OCI-LY7 (cell line): ENCODE measurements at regions not wholly inside any gene's neighbourhood (a gene's known extent, or its start where the extent isn't known, plus 50 kb on each side); places are given as distances from the start of the nearest gene placed in this dataset.
"Not testable (repeated sequence)": the region's sequence is repeated elsewhere in the genome, so short reads cannot be mapped to it uniquely, and the experiment has no call there.

Experiments used
- EZH2phosphoT487 ChIP-seq: fragments of 200-600 bp; sonication (generic); IDR thresholded peaks from 2 replicates; pipeline ENCODE4 v1.6.1; 2018; ENCODE audit warnings: low read depth, borderline replicate concordance, mild to moderate bottlenecking, mixed run types, antibody characterized with exemption, low read length, moderate library complexity, mixed read lengths
- TF ChIP-seq, protein P1 (sequence below): fragments of 200-600 bp; sonication (generic); conservative IDR thresholded peaks from 2 replicates; pipeline ENCODE4 v1.5.1; 2014; ENCODE audit warnings: mild to moderate bottlenecking, antibody characterized with exemption, low read length, moderate library complexity, mixed read lengths

DNA sequence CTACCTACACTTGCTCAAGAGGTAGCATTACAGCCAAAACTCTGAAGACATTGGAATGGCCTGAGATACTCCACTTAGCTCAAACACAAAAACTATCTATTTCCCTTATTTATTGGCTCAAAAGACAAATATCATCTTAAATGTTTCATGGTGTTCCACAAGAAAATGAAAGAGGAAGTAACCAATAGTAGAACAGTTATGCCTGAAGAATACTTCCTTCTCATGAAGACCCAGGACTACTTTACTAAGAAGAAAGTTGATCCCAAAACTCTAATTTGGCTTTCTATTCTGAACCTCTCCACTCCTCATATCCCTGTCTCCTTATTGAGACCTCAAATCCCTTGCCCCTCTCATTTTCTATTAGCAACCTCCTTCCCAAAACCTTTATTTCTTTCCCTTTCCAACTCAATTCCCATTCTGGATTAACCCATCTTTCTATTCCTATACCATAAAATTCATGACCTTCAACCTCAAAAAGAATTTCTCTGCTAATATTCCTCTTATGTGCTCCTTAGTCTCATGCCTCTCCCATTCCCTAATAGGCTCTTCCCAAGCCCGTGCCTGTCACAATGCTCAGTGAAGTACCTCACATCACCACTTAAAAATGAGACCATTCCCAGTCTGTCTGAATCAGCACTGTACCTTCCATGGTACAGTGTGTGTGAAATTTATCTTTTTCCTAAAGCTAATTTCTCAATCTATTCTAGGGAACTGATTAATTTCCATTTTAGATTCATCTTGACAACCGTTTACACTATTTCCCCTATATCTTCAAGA is 302.2 kb downstream of the ZNF37A start:
- TF ChIP-seq, protein P1, sequence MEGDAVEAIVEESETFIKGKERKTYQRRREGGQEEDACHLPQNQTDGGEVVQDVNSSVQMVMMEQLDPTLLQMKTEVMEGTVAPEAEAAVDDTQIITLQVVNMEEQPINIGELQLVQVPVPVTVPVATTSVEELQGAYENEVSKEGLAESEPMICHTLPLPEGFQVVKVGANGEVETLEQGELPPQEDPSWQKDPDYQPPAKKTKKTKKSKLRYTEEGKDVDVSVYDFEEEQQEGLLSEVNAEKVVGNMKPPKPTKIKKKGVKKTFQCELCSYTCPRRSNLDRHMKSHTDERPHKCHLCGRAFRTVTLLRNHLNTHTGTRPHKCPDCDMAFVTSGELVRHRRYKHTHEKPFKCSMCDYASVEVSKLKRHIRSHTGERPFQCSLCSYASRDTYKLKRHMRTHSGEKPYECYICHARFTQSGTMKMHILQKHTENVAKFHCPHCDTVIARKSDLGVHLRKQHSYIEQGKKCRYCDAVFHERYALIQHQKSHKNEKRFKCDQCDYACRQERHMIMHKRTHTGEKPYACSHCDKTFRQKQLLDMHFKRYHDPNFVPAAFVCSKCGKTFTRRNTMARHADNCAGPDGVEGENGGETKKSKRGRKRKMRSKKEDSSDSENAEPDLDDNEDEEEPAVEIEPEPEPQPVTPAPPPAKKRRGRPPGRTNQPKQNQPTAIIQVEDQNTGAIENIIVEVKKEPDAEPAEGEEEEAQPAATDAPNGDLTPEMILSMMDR, result not testable (repeated sequence)
- not testable (repeated sequence) for TF ChIP-seq EZH2phosphoT487
